MM.1S (cell line): ENCODE measurements at regions not wholly inside any gene's neighbourhood (a gene's known extent, or its start where the extent isn't known, plus 50 kb on each side); places are given as distances from the start of the nearest gene placed in this dataset.

Experiments used
- CTCF ChIP-seq: fragments of 300-600 bp; sonication (generic); IDR thresholded peaks from 2 replicates; pipeline ENCODE4 v1.5.1; 2016; ENCODE audit warnings: antibody characterized with exemption, low read length, mixed read lengths
- EZH2phosphoT487 ChIP-seq: fragments of 300-600 bp; sonication (generic); IDR thresholded peaks from 2 replicates; pipeline ENCODE4 v1.6.1; 2018; ENCODE audit warnings: antibody characterized with exemption, low read length

- TF ChIP-seq CTCF: no peak
- no peak for TF ChIP-seq EZH2phosphoT487
These were observed 502.4 kb downstream of the TMEM182 start for GRCh38 chr2:103264058-103264768.
